Skeletal muscle cell (primary cell): ENCODE measurements at regions not wholly inside any gene's neighbourhood (a gene's known extent, or its start where the extent isn't known, plus 50 kb on each side); places are given as distances from the start of the nearest gene placed in this dataset.

Experiments
- DNase-seq: peaks from one replicate; pipeline ENCODE4 v3.0.0-alpha.2; 2010; ENCODE audit warnings: low read depth
- H3K4me3 ChIP-seq: 2 replicates; pipeline ENCODE4 v1.5.1; 2011; ENCODE audit warnings: low read depth, mild to moderate bottlenecking, control low read depth, low read length, moderate library complexity

- H3K4me3 ChIP-seq: no peak overlapping the region
- no peak for DNase-seq
Observed at GRCh38 chr10:8998751-8999150, 944.3 kb downstream of the GATA3 start.

GRCh38 chr10:9003122-9003521 lies 948.6 kb downstream of the GATA3 start:
- DNase-seq: no peak
- H3K4me3 ChIP-seq: no peak overlapping the region

GRCh38 chr10:9004736-9005135 lies 950.2 kb downstream of the GATA3 start:
- DNase-seq: no peak
- H3K4me3 ChIP-seq: no peak overlapping the region

GRCh38 chr10:9009505-9009904 lies 955.0 kb downstream of the GATA3 start:
- H3K4me3 ChIP-seq: no peak overlapping the region
- no peak for DNase-seq

GRCh38 chr10:9010093-9010492 lies 955.6 kb downstream of the GATA3 start:
- no peak overlapping the region for H3K4me3 ChIP-seq
- DNase-seq: no peak

GRCh38 chr10:9010931-9011670 lies 956.6 kb downstream of the GATA3 start:
- no peak for DNase-seq

GRCh38 chr10:9012312-9012711 lies 957.8 kb downstream of the GATA3 start:
- no peak overlapping the region for H3K4me3 ChIP-seq

More at GRCh38 chr10:9010931-9011670, 956.6 kb downstream of the GATA3 start:
- no peak overlapping the region for H3K4me3 ChIP-seq

GRCh38 chr10:9015005-9015404 lies 960.5 kb downstream of the GATA3 start:
- no peak overlapping the region for H3K4me3 ChIP-seq
- DNase-seq: no peak

More at GRCh38 chr10:9012312-9012711, 957.8 kb downstream of the GATA3 start:
- peak; percentile 69 for DNase-seq

- H3K4me3 ChIP-seq: no peak overlapping the region
- no peak for DNase-seq
Observed at GRCh38 chr10:9015447-9015846, 961.0 kb downstream of the GATA3 start.

GRCh38 chr10:9016930-9017329 lies 962.4 kb downstream of the GATA3 start:
- no peak for DNase-seq
- no peak overlapping the region for H3K4me3 ChIP-seq

- no peak for DNase-seq
- no peak overlapping the region for H3K4me3 ChIP-seq
Observed at GRCh38 chr10:9018195-9019173, 964.0 kb downstream of the GATA3 start.

- no peak for DNase-seq
- no peak overlapping the region for H3K4me3 ChIP-seq
Observed at GRCh38 chr10:9023206-9023605, 968.7 kb downstream of the GATA3 start.

- H3K4me3 ChIP-seq: no peak overlapping the region
- no peak for DNase-seq
Observed at GRCh38 chr10:9024210-9024609, 969.7 kb downstream of the GATA3 start.

GRCh38 chr10:9028231-9028630 lies 973.7 kb downstream of the GATA3 start:
- DNase-seq: no peak
- H3K4me3 ChIP-seq: no peak overlapping the region

- no peak for DNase-seq
- no peak overlapping the region for H3K4me3 ChIP-seq
Observed at GRCh38 chr10:9035355-9035754, 980.9 kb downstream of the GATA3 start.

- H3K4me3 ChIP-seq: no peak overlapping the region
- no peak for DNase-seq
Observed at GRCh38 chr10:9036711-9037204, 982.3 kb downstream of the GATA3 start.

GRCh38 chr10:9038146-9038714 lies 983.7 kb downstream of the GATA3 start:
- DNase-seq: no peak
- no peak overlapping the region for H3K4me3 ChIP-seq

- no peak overlapping the region for H3K4me3 ChIP-seq
- DNase-seq: no peak
Observed at GRCh38 chr10:9043466-9043865, 989.0 kb downstream of the GATA3 start.

- DNase-seq: no peak
- no peak overlapping the region for H3K4me3 ChIP-seq
Observed at GRCh38 chr10:9045311-9045710, 990.8 kb downstream of the GATA3 start.
